ENCODE measurements at regions not wholly inside any gene's neighbourhood (a gene's known extent, or its start where the extent isn't known, plus 50 kb on each side); places are given as distances from the start of the nearest gene placed in this dataset.

DNA sequence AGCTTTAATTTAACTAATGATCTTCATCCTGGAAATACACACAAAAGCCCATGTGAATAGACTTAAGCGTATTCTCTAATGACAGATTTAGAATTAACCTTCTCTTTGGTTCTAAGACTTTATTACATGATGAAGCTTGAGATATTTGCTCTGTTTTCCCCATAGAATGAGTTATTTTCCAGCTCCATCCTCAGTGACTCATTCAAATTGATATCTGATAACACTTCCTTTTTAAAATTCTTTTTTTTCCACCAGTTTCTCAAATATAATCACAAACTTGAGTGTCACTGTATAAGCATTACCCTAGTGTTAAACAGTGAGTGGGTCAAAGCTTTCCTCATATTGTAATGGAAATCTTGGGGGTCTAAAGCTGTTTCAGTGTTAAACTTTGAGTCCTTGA lies 535.8 kb downstream of the KCNA4 start:
- H3K27ac ChIP-seq (ENCODE audit: low read length in 2 of 2) = no peak overlapping the region
- WGBS (ENCODE audit: insufficient coverage) = no CpG with 5 or more reads among the region's 1 CpG
- no peaks in the 10 kb centered on the region for H3K4me1 ChIP-seq (ENCODE audit: control insufficient read depth in 2 of 2, insufficient read depth in 2 of 2, low read length in 2 of 2)
- CTCF ChIA-PET = no interaction called here
- H3K4me2 ChIP-seq (replicated peaks; ENCODE audit: low read depth, low read length, poor library complexity, severe bottlenecking) = no peak overlapping the region
- intact Hi-C loops (cut with micrococcal nuclease) = no loop called here
- no peak for TF ChIP-seq EZH2 (IDR thresholded peaks at IDR 0.05; ENCODE audit: borderline replicate concordance, insufficient read depth, low read depth, low read length, poor library complexity, severe bottlenecking)
- TF ChIP-seq, protein P1, sequence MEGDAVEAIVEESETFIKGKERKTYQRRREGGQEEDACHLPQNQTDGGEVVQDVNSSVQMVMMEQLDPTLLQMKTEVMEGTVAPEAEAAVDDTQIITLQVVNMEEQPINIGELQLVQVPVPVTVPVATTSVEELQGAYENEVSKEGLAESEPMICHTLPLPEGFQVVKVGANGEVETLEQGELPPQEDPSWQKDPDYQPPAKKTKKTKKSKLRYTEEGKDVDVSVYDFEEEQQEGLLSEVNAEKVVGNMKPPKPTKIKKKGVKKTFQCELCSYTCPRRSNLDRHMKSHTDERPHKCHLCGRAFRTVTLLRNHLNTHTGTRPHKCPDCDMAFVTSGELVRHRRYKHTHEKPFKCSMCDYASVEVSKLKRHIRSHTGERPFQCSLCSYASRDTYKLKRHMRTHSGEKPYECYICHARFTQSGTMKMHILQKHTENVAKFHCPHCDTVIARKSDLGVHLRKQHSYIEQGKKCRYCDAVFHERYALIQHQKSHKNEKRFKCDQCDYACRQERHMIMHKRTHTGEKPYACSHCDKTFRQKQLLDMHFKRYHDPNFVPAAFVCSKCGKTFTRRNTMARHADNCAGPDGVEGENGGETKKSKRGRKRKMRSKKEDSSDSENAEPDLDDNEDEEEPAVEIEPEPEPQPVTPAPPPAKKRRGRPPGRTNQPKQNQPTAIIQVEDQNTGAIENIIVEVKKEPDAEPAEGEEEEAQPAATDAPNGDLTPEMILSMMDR (IDR thresholded peaks at IDR 0.05) = no peak
- H3K9me3 ChIP-seq (ENCODE audit: control extremely low read depth in 1 of 3, control insufficient read depth in 2 of 3, insufficient read depth in 1 of 3, low read length in 2 of 3) = no peaks in the 10 kb centered on the region
- DNase-seq (no peak), ATAC-seq (ENCODE audit: low read depth) (no peak)
- Mint-ChIP-seq H3K4me1 (no peaks in the 10 kb centered on the region), H3K27ac (no peak overlapping the region), H3K4me3 (no peak overlapping the region), H3K9me3 (ENCODE audit: insufficient read depth) (peaks cover 4% of the 10 kb centered on the region), H3K27me3 (no peaks in the 10 kb centered on the region)
- H4K20me1 ChIP-seq (ENCODE audit: control insufficient read depth, insufficient read depth, low read length, poor library complexity, severe bottlenecking) = no peaks in the 10 kb centered on the region
- H3K79me2 ChIP-seq (ENCODE audit: control insufficient read depth, insufficient read depth, low read length) = no peaks in the 10 kb centered on the region
- H2AFZ ChIP-seq (ENCODE audit: insufficient read depth, low read depth, low read length, poor library complexity, severe bottlenecking) = no peak overlapping the region
- no peaks in the 10 kb centered on the region for H3K36me3 ChIP-seq (replicated peaks in 1 of 2; ENCODE audit: control extremely low read depth in 1 of 2, control insufficient read depth in 1 of 2, extremely low read depth in 1 of 2, insufficient read depth in 2 of 2, low read length in 1 of 2)
- H3K4me3 ChIP-seq (ENCODE audit: control extremely low read depth in 1 of 5, extremely low read depth in 1 of 5, insufficient read depth in 1 of 5, low read depth in 2 of 5, low read length in 4 of 5) = no peak overlapping the region
- H3K27me3 ChIP-seq (replicated peaks in 1 of 4; ENCODE audit: control extremely low read depth in 1 of 4, control insufficient read depth in 3 of 4, insufficient read depth in 4 of 4, low read length in 3 of 4) = no peaks in the 10 kb centered on the region
- POLR2A ChIA-PET = no interaction called here
- H3K9ac ChIP-seq (ENCODE audit: low read length) = no peak overlapping the region

DNA sequence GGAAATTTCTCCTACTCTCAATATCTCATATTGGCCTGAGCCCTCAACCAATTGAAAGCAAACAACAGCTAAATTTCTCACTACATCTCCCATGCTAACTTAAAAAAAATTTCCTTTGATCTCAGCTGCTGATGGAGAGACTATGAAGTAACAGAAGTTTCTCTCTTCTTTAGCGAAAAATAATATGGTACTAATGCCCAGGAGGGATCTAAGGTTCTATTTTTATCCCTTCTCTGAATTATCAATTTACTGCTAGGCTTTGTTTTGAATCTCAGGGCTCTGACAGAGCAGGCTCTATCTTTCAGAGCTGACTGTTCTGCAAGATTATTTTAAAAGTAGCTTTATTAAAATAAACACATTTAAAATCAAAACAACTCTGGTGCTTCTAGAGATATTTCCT lies 558.6 kb downstream of the KCNA4 start:
- Mint-ChIP-seq H3K9me3 (ENCODE audit: insufficient read depth) (no peaks in the 10 kb centered on the region), H3K27ac (no peak overlapping the region), H3K27me3 (no peaks in the 10 kb centered on the region), H3K4me1 (no peaks in the 10 kb centered on the region), H3K4me3 (no peak overlapping the region)
- no CpG with 5 or more reads among the region's 1 CpG for WGBS (ENCODE audit: insufficient coverage)
- Histone ChIP-seq H3K4me1 (ENCODE audit: control insufficient read depth in 2 of 2, insufficient read depth in 2 of 2, low read length in 2 of 2) (no peaks in the 10 kb centered on the region), H4K20me1 (ENCODE audit: control insufficient read depth, insufficient read depth, low read length, poor library complexity, severe bottlenecking) (no peaks in the 10 kb centered on the region), H3K27ac (ENCODE audit: low read length in 2 of 2) (no peak overlapping the region), H3K4me2 (replicated peaks; ENCODE audit: low read depth, low read length, poor library complexity, severe bottlenecking) (no peak overlapping the region), H3K36me3 (replicated peaks in 1 of 2; ENCODE audit: control extremely low read depth in 1 of 2, control insufficient read depth in 1 of 2, extremely low read depth in 1 of 2, insufficient read depth in 2 of 2, low read length in 1 of 2) (no peaks in the 10 kb centered on the region), H3K27me3 (replicated peaks in 1 of 4; ENCODE audit: control extremely low read depth in 1 of 4, control insufficient read depth in 3 of 4, insufficient read depth in 4 of 4, low read length in 3 of 4) (no peaks in the 10 kb centered on the region), H3K4me3 (ENCODE audit: control extremely low read depth in 1 of 5, extremely low read depth in 1 of 5, insufficient read depth in 1 of 5, low read depth in 2 of 5, low read length in 4 of 5) (no peak overlapping the region), H2AFZ (ENCODE audit: insufficient read depth, low read depth, low read length, poor library complexity, severe bottlenecking) (no peak overlapping the region), H3K79me2 (ENCODE audit: control insufficient read depth, insufficient read depth, low read length) (no peaks in the 10 kb centered on the region), H3K9ac (ENCODE audit: low read length) (no peak overlapping the region), H3K9me3 (ENCODE audit: control extremely low read depth in 1 of 3, control insufficient read depth in 2 of 3, insufficient read depth in 1 of 3, low read length in 2 of 3) (no peaks in the 10 kb centered on the region)
- no peak for TF ChIP-seq EZH2 (IDR thresholded peaks at IDR 0.05; ENCODE audit: borderline replicate concordance, insufficient read depth, low read depth, low read length, poor library complexity, severe bottlenecking)
- TF ChIP-seq, protein P1 (IDR thresholded peaks at IDR 0.05) = no peak
- ATAC-seq (ENCODE audit: low read depth) (no peak), DNase-seq (no peak)
- ChIA-PET POLR2A (no interaction called here), CTCF (no interaction called here)
- intact Hi-C loops (cut with micrococcal nuclease) = no loop called here

Measured in B cell (primary cell).